ENCODE measurements at regions not wholly inside any gene's neighbourhood (a gene's known extent, or its start where the extent isn't known, plus 50 kb on each side); places are given as distances from the start of the nearest gene placed in this dataset.

GRCh38 chr12:69047990-69048389 lies 115.0 kb upstream of the CPM start:
- TF ChIP-seq CTCF (IDR thresholded peaks at IDR 0.05) (no peak), POLR2A (IDR thresholded peaks at IDR 0.05) (no peak), EP300 (IDR thresholded peaks at IDR 0.05) (no peak)

Measured in ovary (tissue), 3 donors.